ENCODE measurements at regions not wholly inside any gene's neighbourhood (a gene's known extent, or its start where the extent isn't known, plus 50 kb on each side); places are given as distances from the start of the nearest gene placed in this dataset.

DNA sequence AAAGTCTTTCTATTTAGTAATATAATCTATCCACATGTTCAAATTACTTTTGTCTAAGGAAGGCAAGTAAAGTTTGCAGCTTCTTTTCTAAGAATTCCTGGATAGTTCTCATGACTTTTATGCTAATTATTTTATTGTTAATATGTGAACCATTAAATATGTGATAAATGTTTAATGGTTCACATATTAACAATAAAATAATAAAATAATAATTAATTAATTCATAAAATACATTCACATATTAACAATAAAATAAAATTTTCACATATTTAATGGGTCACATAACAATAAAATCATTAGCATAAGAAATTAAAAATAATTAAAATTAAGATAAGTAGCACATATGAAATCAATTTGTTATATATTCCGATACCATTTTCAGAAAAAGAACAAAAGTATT, 1352.4 kb downstream of the ARAP2 start:
- no peak overlapping the region for H3K4me3 ChIP-seq (ENCODE audit: low read depth, low read length)
- TF ChIP-seq CTCF (IDR thresholded peaks at IDR 0.05; ENCODE audit: borderline replicate concordance, insufficient read depth, low read depth, low read length): no peak

- TF ChIP-seq CTCF (IDR thresholded peaks at IDR 0.05; ENCODE audit: borderline replicate concordance, insufficient read depth, low read depth, low read length): no peak
These were observed 1350.9 kb downstream of the ARAP2 start for GRCh38 chr4:34893382-34893781.

GRCh38 chr4:34920032-34920431, 1324.3 kb downstream of the ARAP2 start:
- no peak for TF ChIP-seq CTCF (IDR thresholded peaks at IDR 0.05; ENCODE audit: borderline replicate concordance, insufficient read depth, low read depth, low read length)
- H3K4me3 ChIP-seq (ENCODE audit: low read depth, low read length): no peak overlapping the region

More at GRCh38 chr4:34893382-34893781, 1350.9 kb downstream of the ARAP2 start:
- H3K4me3 ChIP-seq (ENCODE audit: low read depth, low read length): no peak overlapping the region

GRCh38 chr4:34921391-34921790, 1322.9 kb downstream of the ARAP2 start:
- TF ChIP-seq CTCF (IDR thresholded peaks at IDR 0.05; ENCODE audit: borderline replicate concordance, insufficient read depth, low read depth, low read length): no peak
- H3K4me3 ChIP-seq (ENCODE audit: low read depth, low read length): no peak overlapping the region

GRCh38 chr4:34922325-34922724, 1322.0 kb downstream of the ARAP2 start:
- no peak for TF ChIP-seq CTCF (IDR thresholded peaks at IDR 0.05; ENCODE audit: borderline replicate concordance, insufficient read depth, low read depth, low read length)

GRCh38 chr4:34932591-34932990, 1311.7 kb downstream of the ARAP2 start:
- no peak overlapping the region for H3K4me3 ChIP-seq (ENCODE audit: low read depth, low read length)
- TF ChIP-seq CTCF (IDR thresholded peaks at IDR 0.05; ENCODE audit: borderline replicate concordance, insufficient read depth, low read depth, low read length): no peak

More at GRCh38 chr4:34922325-34922724, 1322.0 kb downstream of the ARAP2 start:
- no peak overlapping the region for H3K4me3 ChIP-seq (ENCODE audit: low read depth, low read length)

DNA sequence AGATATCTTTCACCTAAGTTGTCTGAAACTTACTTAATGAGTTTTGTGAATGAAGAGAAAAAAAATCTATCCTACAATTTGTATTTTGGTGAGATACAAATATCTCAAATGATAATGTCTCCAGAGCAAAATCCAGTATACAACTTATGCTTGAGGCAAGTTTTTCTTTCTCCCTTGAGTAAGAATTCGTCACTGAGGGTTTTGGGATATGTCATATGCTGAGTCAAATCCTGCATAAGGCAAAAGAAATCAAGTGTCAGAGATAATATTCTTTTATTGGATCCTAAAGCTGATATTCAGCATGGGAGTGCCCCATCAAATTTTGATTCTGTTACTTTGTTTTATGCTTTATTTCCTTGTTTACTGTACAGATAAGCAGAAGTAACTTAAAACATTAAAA, 1308.6 kb downstream of the ARAP2 start:
- no peak for TF ChIP-seq CTCF (IDR thresholded peaks at IDR 0.05; ENCODE audit: borderline replicate concordance, insufficient read depth, low read depth, low read length)
- H3K4me3 ChIP-seq (ENCODE audit: low read depth, low read length): no peak overlapping the region

Data from GM12875 (cell line).